T-cell (primary cell): ENCODE measurements at regions not wholly inside any gene's neighbourhood (a gene's known extent, or its start where the extent isn't known, plus 50 kb on each side); places are given as distances from the start of the nearest gene placed in this dataset.
"Not testable (repeated sequence)": the region's sequence is repeated elsewhere in the genome, so short reads cannot be mapped to it uniquely, and the experiment has no call there.

Experiments used
- ATAC-seq, 4 experiments: fragments of 200-7000 bp in 3 of 4; fragments of 150-1000 bp in 1 of 4; cut with Tn5 transposase; replicated peaks in 1 of 4; 1 replicate in 3 of 4; 2 replicates in 1 of 4; pipeline ENCODE4 v1.10.0; 2021; ENCODE audit warnings: moderate library complexity in 3 of 4, mild to moderate bottlenecking in 2 of 4, moderate number of reproducible peaks in 1 of 4
- CTCF ChIA-PET, 2 donors: fragments of 300-600 bp; sonication (Branson Sonifier 250); formaldehyde crosslinking; loops; one replicate each; lab custom pipeline; 2022; ENCODE audit warnings: antibody characterized with exemption in 2 of 2; lab: Charles Lee
- POLR2A ChIA-PET, 2 donors: fragments of 300-600 bp; sonication (Branson Sonifier 250); formaldehyde crosslinking; loops; one replicate each; lab custom pipeline; 2022; ENCODE audit warnings: antibody characterized with exemption in 2 of 2; lab: Charles Lee
- DNase-seq, 35 experiments: peaks; one replicate each; pipeline versions ENCODE4 v3.0.0 to v3.0.0-alpha.2; 2013 to 2023
- H3K27ac ChIP-seq: one replicate; pipeline ENCODE4 v1.5.1; 2013; ENCODE audit warnings: low read length
- H3K27me3 ChIP-seq, 2 experiments: replicated peaks in 1 of 2; 1 replicate in 1 of 2; 2 replicates in 1 of 2; pipeline versions ENCODE4 v1.6.1 to v1.7.0; 2013; ENCODE audit warnings: low read length in 1 of 2, mixed read lengths in 1 of 2; ENCODE audit not compliant: control insufficient read depth in 2 of 2, insufficient read depth in 2 of 2; ENCODE audit errors: extremely low read depth in 1 of 2
- H3K36me3 ChIP-seq, 2 donors: 1 replicate in 1 of 2; 2 replicates in 1 of 2; pipeline versions ENCODE4 v1.6.1 to v1.7.0; 2013; ENCODE audit warnings: low read length in 1 of 2; ENCODE audit not compliant: control insufficient read depth in 2 of 2, insufficient read depth in 1 of 2; ENCODE audit errors: extremely low read depth in 1 of 2
- H3K4me1 ChIP-seq, 2 experiments: 1 replicate in 1 of 2; 2 replicates in 1 of 2; pipeline versions ENCODE4 v1.6.1 to v1.7.0; 2013; ENCODE audit warnings: low read length in 2 of 2, mixed read lengths in 1 of 2; ENCODE audit not compliant: insufficient read depth in 2 of 2, control insufficient read depth in 1 of 2; ENCODE audit errors: extremely low read depth in 1 of 2
- H3K4me3 ChIP-seq, 2 donors: 1 replicate in 1 of 2; 2 replicates in 1 of 2; pipeline versions ENCODE4 v1.5.1 to v1.7.0; 2013; ENCODE audit warnings: mild to moderate bottlenecking in 2 of 2, low read length in 1 of 2, moderate library complexity in 1 of 2; ENCODE audit not compliant: control insufficient read depth in 1 of 2; ENCODE audit errors: extremely low read depth in 1 of 2
- H3K9me3 ChIP-seq: 2 replicates; pipeline ENCODE4 v1.7.0; 2013
- H3K27ac Mint-ChIP-seq, 2 donors: one replicate each; pipeline ENCODE4 v1.8.0; 2020 to 2021; ENCODE audit warnings: mild to moderate bottlenecking in 2 of 2, mixed read lengths in 2 of 2
- H3K27me3 Mint-ChIP-seq, 2 donors: one replicate each; pipeline ENCODE4 v1.8.0; 2021 to 2022; ENCODE audit warnings: mixed read lengths in 2 of 2
- H3K36me3 Mint-ChIP-seq: one replicate; pipeline ENCODE4 v1.8.0; 2021; ENCODE audit warnings: mixed read lengths
- H3K4me1 Mint-ChIP-seq, 3 donors: one replicate each; pipeline ENCODE4 v1.8.0; 2020 to 2022; ENCODE audit warnings: mixed read lengths in 3 of 3, mild to moderate bottlenecking in 1 of 3
- H3K4me3 Mint-ChIP-seq, 3 donors: one replicate each; pipeline ENCODE4 v1.8.0; 2020 to 2022; ENCODE audit warnings: mild to moderate bottlenecking in 3 of 3, mixed read lengths in 3 of 3, moderate library complexity in 3 of 3
- H3K9me3 Mint-ChIP-seq, 3 donors: one replicate each; pipeline ENCODE4 v1.8.0; 2020 to 2022; ENCODE audit warnings: mixed read lengths in 3 of 3
- WGBS: methylation state at CpG from one replicate; pipeline ENCODE4 v1.1.5; 2013; ENCODE audit warnings: missing lambda C conversion rate; ENCODE audit not compliant: insufficient coverage; 5-methylcytosine and 5-hydroxymethylcytosine counted together

GRCh38 chr4:20183131-20183530 lies 68.6 kb upstream of the SLIT2 start:
- H3K36me3 Mint-ChIP-seq, H3K9me3 ChIP-seq, H3K4me3 ChIP-seq, H3K27me3 Mint-ChIP-seq, H3K4me1 Mint-ChIP-seq, H3K36me3 ChIP-seq, CTCF ChIA-PET, H3K4me1 ChIP-seq, H3K4me3 Mint-ChIP-seq, H3K27me3 ChIP-seq, H3K27ac ChIP-seq, H3K27ac Mint-ChIP-seq, ATAC-seq, POLR2A ChIA-PET, DNase-seq: not testable (repeated sequence)
- WGBS = no CpG with 5 or more reads among the region's 5 CpGs
- H3K9me3 Mint-ChIP-seq = peaks cover 17 to 24% (median 22%) of the 10 kb centered on the region in 3 donors

GRCh38 chr4:20181926-20182325 lies 69.8 kb upstream of the SLIT2 start:
- ATAC-seq (no peak), DNase-seq (no peak)
- H3K27me3 Mint-ChIP-seq = no peaks in the 10 kb centered on the region
- no peak overlapping the region for H3K4me3 Mint-ChIP-seq
- WGBS = no CpG with 5 or more reads among the region's 3 CpGs
- no peak overlapping the region for H3K27ac Mint-ChIP-seq
- POLR2A ChIA-PET = no interaction called here
- CTCF ChIA-PET = no interaction called here
- Histone ChIP-seq H3K4me1 (no peaks in the 10 kb centered on the region), H3K27ac (no peak overlapping the region), H3K36me3 (no peaks in the 10 kb centered on the region), H3K4me3 (no peak overlapping the region), H3K9me3 (no peaks in the 10 kb centered on the region), H3K27me3 (no peaks in the 10 kb centered on the region)
- no peaks in the 10 kb centered on the region for H3K4me1 Mint-ChIP-seq
- H3K36me3 Mint-ChIP-seq = no peaks in the 10 kb centered on the region
- peaks cover 7 to 23% (median 19%) of the 10 kb centered on the region in 3 donors for H3K9me3 Mint-ChIP-seq

GRCh38 chr4:20180509-20180908 lies 71.2 kb upstream of the SLIT2 start:
- Mint-ChIP-seq H3K9me3 (peaks cover 19 to 27% (median 24%) of the 10 kb centered on the region in 3 donors), H3K36me3 (no peaks in the 10 kb centered on the region), H3K4me1 (no peaks in the 10 kb centered on the region), H3K27me3 (no peaks in the 10 kb centered on the region), H3K4me3 (no peak overlapping the region), H3K27ac (no peak overlapping the region)
- DNase-seq (no peak), ATAC-seq (no peak)
- H3K4me1 ChIP-seq = no peaks in the 10 kb centered on the region
- no peaks in the 10 kb centered on the region for H3K36me3 ChIP-seq
- CTCF ChIA-PET = no interaction called here
- POLR2A ChIA-PET = no interaction called here
- H3K4me3 ChIP-seq = no peak overlapping the region
- H3K27me3 ChIP-seq = no peaks in the 10 kb centered on the region
- H3K9me3 ChIP-seq = no peaks in the 10 kb centered on the region
- H3K27ac ChIP-seq = no peak overlapping the region

- ATAC-seq = no peak
- CTCF ChIA-PET = no interaction called here
- no peaks in the 10 kb centered on the region for H3K36me3 Mint-ChIP-seq
- no peaks in the 10 kb centered on the region for H3K27me3 ChIP-seq
- POLR2A ChIA-PET = no interaction called here
- no peak overlapping the region for H3K4me3 Mint-ChIP-seq
- H3K4me3 ChIP-seq = no peak overlapping the region
- no peak for DNase-seq
- no peaks in the 10 kb centered on the region for H3K27me3 Mint-ChIP-seq
- WGBS = 94% methylated on average over 18 of the region's 24 CpGs
- H3K9me3 ChIP-seq = no peaks in the 10 kb centered on the region
- peaks cover 13 to 25% (median 18%) of the 10 kb centered on the region in 3 donors for H3K9me3 Mint-ChIP-seq
- H3K27ac Mint-ChIP-seq = no peak overlapping the region
- H3K27ac ChIP-seq = no peak overlapping the region
- no peaks in the 10 kb centered on the region for H3K4me1 ChIP-seq
- H3K36me3 ChIP-seq = no peaks in the 10 kb centered on the region
- no peaks in the 10 kb centered on the region for H3K4me1 Mint-ChIP-seq
These were observed 72.7 kb upstream of the SLIT2 start for GRCh38 chr4:20178902-20179576.

DNA sequence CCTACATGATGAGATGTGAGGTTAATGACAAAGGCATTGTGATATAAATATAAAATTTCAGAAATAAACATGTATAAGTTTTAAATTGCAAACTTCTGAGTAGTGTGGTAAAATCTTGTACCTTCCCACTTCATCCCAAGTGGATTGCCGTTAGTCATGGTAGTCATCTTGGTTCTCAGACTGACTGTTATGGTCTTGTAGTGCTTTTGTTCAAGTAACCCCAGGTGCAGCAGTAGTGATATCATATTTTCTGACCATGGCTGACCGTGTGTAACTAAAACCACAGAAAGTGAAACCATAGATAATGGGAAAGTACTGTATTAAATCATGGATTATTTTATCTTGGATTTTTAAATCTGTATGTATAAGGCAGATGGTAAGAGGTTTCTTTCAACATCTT lies 74.8 kb upstream of the SLIT2 start:
- Histone ChIP-seq H3K36me3 (no peaks in the 10 kb centered on the region), H3K4me1 (no peaks in the 10 kb centered on the region), H3K9me3 (no peaks in the 10 kb centered on the region), H3K4me3 (no peak overlapping the region), H3K27ac (no peak overlapping the region), H3K27me3 (no peaks in the 10 kb centered on the region)
- H3K36me3 Mint-ChIP-seq = no peaks in the 10 kb centered on the region
- H3K9me3 Mint-ChIP-seq = peaks cover 13 to 21% (median 18%) of the 10 kb centered on the region in 3 donors
- DNase-seq = no peak
- WGBS = 43% methylated on average over 1 of the region's 2 CpGs
- no peak overlapping the region for H3K27ac Mint-ChIP-seq
- H3K4me1 Mint-ChIP-seq = no peaks in the 10 kb centered on the region
- ChIA-PET CTCF (no interaction called here), POLR2A (no interaction called here)
- no peak for ATAC-seq
- no peaks in the 10 kb centered on the region for H3K27me3 Mint-ChIP-seq
- no peak overlapping the region for H3K4me3 Mint-ChIP-seq

DNA sequence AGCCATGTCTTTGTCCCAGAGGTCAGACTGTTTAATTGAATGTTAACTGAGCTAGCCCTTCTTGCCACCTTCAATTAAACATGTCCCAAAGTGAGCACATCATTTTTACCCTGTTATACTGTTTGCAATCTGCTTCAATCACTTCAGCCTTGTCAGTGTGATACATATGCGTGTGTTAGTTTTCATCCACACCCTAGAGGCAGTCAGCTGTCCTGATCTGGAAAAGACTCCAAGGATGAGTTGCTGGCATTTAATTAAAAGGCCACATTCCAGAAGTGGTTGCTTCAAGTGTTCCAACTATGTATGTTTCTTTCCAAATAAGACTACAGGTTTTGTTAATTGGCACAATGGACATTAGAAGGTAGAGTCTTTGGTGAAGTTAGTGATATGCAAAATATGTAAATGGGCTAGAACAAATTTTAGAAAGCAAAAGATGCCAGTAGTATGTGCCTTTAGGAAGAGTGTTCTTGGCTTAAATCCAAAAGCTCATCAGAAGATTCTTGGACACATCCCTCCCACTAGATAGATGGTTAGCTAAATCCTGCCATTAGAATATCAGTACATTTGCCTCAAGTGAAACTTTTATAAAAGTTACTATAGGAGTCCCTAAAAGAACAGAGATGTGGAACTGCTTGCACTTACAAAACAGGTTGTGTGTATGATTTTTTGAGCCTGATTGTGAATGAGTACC lies 79.5 kb upstream of the SLIT2 start:
- Mint-ChIP-seq H3K27ac (no peak overlapping the region), H3K36me3 (no peaks in the 10 kb centered on the region), H3K4me3 (no peak overlapping the region), H3K9me3 (peaks cover 12 to 17% (median 13%) of the 10 kb centered on the region in 3 donors), H3K27me3 (no peaks in the 10 kb centered on the region), H3K4me1 (no peaks in the 10 kb centered on the region)
- CTCF ChIA-PET = no interaction called here
- H3K4me3 ChIP-seq = no peak overlapping the region
- POLR2A ChIA-PET = no interaction called here
- H3K4me1 ChIP-seq = no peaks in the 10 kb centered on the region
- H3K36me3 ChIP-seq = no peaks in the 10 kb centered on the region
- WGBS = no CpG with 5 or more reads among the region's 1 CpG
- ATAC-seq (no peak), DNase-seq (no peak)
- H3K27me3 ChIP-seq = no peaks in the 10 kb centered on the region
- no peak overlapping the region for H3K27ac ChIP-seq
- no peaks in the 10 kb centered on the region for H3K9me3 ChIP-seq
